T47D (cell line): ENCODE measurements at regions not wholly inside any gene's neighbourhood (a gene's known extent, or its start where the extent isn't known, plus 50 kb on each side); places are given as distances from the start of the nearest gene placed in this dataset.
A peak's percentile ranks its signal among the peaks of the same experiment; 100 is the strongest.
"Not testable (repeated sequence)": the region's sequence is repeated elsewhere in the genome, so short reads cannot be mapped to it uniquely, and the experiment has no call there.

Experiments used
- DNase-seq, 2 experiments: peaks; one replicate each; pipeline versions ENCODE4 v3.0.0 to v3.0.0-alpha.2; 2011 to 2012; ENCODE audit warnings: low read depth in 1 of 2, low spot score in 1 of 2
- JUND ChIP-seq: IDR thresholded peaks from 2 replicates; pipeline ENCODE4 v1.6.1; 2012; ENCODE audit warnings: low read depth
- in situ Hi-C: cut with HindIII; loops from 2 replicates; pipeline ENCODE4 v1.10.0; 2016; ENCODE audit warnings: low sequenced_read_pairs, low pct_unique_long_range_greater_than_20kb

DNA sequence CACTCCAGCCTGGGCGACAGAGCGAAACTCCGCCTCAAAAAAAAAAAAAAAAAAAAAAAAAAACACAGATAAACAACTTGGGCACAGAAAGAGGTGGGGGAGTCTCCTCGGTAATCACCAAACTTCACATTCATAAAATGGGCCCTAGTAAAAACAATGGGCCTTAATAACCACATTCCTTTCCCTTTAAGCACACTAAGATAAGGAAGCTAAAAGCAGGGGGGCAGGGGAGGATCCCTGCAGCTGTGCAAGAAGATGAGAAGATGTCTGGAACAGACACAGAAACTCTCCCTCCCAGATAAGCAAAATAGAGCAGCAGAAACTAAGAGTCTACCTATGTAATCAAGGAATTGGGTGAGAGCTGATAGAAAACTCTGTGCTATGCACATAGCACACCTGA, 111.2 kb upstream of the FAM174A start:
- TF ChIP-seq JUND = no peak
- in situ Hi-C loops = no loop called here
- no peak for DNase-seq

DNA sequence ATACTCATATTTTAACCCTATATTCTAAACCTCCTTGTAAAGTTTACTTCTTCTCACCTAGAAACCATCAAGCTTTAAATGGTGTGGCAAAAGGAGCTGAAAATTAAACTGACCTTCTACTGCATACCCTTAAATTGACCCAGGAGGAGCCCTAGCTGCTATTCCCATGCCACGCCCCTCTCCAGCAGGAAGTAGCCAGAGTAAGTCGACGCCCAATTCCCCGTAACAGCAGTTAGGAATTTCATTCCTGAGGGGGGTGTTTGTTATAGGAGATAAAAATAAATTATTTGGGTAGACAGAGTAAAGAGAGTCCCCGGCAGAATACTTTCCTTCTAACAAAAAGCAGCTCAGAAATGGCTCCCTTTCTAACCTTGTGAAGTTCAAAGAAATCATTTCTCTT, 111.8 kb upstream of the FAM174A start:
- TF ChIP-seq JUND = no peak
- in situ Hi-C loops = no loop called here
- no peak for DNase-seq

DNA sequence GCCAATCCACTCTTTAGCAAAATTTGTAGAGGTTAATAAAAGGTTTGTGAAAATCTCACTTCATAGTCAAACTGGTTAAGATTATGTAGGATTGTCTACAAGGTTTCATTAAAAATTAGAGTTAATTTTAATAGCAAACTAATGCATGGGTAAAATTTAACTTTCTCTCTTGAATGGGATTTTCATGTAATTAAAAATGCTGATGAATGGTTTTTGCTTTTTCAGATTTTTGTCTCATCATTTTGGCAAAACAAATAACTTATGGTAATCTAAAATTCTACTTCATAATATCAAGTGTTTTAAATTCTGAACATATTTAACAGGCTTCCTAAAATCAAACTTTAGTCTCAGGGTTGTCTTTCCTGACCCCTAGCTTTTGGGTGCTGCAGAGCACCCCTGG, 113.8 kb upstream of the FAM174A start:
- no peak for DNase-seq
- in situ Hi-C loops = no loop called here

DNA sequence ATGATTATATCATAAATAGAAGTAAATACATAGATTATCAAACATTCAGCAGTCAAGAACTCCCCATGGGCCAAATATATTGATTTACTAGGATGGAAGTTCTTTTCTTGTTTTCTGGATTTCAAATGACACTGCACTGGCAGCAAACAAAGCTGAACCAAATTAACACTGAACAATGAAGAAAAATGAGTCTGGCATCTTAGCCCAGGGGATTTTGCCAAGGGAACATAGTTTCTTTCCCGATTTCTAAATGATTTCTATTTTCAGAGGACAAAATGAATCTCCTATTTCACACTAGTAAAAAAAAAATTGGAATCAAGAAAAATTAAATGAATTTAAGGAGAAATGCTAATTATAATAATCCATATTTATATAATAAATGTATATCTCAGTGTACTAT, 116.9 kb upstream of the FAM174A start:
- TF ChIP-seq JUND = no peak
- in situ Hi-C loops = no loop called here
- DNase-seq = no peak

More for the DNA sequence above, 113.8 kb upstream of the FAM174A start:
- TF ChIP-seq JUND = no peak

DNA sequence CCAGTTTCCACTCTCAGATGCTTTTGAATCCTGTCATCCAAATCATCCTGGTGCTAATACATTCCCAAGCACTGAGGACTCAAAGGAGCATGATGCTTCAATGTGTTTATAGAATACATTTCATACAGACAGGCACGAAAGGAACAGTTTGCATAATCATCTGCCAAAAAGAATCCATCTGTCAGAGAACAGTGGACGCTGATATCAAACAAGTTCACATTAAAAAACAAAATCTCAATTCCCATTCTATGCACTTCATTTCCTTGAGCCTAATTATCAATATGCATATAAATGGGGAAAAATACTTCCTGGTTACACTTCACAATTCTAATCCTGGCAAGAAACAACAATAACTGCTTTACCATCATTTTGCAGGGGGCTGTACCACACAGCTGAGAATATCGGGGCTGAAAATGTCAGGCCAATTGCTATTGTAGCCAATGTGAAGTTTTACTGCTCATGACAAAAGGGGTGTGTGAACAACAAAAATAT, 125.5 kb upstream of the FAM174A start:
- in situ Hi-C loops = no loop called here
- DNase-seq = no peak
- no peak for TF ChIP-seq JUND

DNA sequence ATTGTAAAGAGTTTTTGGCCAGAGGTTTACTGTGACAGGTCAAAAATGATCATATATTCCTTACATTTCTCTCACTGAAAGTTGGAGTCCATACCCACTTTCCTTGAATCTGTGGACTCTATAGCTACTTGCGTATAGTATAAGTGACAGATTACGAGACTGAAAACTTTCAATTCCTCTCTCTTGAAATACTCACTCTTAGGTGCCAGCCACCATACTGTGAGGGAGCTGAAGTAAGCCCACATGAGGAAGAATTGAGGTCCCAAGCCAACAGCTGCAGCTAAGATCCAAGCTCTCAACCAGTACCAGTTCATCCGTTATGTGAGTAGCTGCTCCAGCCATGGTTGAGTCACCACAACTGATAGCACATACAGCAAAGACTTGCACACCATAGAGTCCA, 128.1 kb upstream of the FAM174A start:
- in situ Hi-C loops = no loop called here
- no peak for DNase-seq
- TF ChIP-seq JUND = no peak

DNA sequence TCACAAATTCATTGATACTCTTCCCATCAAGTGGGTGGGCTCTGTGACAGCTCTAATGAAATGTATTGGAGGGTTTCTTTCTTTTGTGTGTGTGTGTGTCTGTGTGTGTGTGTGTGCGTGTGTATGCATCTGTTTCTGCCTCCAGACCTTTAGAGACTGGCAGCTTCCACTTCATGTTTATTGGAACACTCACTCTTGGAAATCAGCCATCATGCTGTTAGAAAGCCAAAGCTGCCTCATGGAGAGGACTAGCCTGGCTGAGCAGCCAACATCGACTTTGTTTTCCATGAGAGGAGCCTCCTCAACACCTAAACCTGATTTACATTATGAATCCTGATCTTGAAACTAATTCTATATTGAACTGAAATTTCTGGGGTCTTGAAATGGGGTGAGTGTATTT, 128.5 kb upstream of the FAM174A start:
- in situ Hi-C loops = no loop called here
- no peak for TF ChIP-seq JUND
- DNase-seq = no peak

DNA sequence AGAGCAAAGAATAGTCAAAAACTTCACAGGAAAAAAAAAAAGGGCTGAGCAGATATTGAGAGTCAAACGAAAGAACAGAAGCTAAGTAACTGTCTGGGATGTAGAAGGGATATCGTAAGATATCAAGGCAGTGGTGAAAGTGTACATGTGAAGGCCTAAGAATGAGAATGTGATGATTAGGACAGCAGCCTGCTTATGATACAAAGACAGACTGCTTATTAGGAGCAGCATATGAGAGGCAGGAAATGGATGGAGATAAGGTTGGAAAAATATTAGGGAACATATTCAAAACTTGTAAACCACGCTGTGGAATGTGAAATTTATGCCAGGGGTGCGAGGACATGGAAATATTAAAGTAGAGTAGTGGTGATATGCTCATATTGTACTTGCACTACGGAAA, 133.1 kb upstream of the FAM174A start:
- in situ Hi-C loops = no loop called here
- no peak for DNase-seq
- TF ChIP-seq JUND = no peak

DNA sequence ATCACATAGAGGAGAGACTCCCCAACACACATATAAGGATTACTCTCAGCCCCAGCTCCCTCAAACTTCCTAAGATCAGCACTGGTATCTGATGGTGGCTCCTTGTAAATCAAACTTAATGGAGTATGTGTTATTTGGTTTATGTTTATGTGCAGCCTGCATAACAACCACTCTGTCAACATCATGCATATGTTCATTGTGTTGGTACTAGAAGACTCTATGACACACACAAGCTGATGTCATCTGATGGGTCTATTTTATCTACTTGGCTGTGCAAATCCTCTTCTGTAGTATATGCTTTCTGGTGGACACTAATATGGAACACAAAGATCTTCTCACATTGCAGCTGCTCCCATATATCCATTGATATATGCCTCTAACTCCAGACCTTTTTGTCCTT, 134.0 kb upstream of the FAM174A start:
- in situ Hi-C loops = no loop called here
- peak in 1 of 2 experiments; percentile 22 for DNase-seq
- TF ChIP-seq JUND = no peak

DNA sequence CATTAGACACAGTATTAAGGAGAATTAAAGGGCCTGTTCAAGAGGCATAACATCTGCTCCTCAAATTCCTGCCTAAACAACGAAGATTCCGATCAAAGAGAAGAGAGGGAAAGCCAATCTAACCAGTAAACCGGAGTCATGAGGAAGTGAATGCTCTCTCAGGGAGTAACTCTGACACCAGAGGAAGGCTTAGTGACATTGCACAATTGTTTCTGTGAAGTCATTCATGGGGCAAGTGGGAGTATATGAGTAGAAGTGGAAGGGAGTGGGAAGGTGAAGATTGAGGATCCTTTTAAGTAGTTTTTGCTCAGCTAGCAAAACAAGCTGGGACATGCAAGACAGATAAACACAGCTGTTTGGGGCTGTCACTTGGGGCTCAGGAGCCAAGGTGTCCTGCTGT, 136.4 kb upstream of the FAM174A start:
- DNase-seq = peak in 1 of 2 experiments; percentile 26
- in situ Hi-C loops = not testable (repeated sequence)

DNA sequence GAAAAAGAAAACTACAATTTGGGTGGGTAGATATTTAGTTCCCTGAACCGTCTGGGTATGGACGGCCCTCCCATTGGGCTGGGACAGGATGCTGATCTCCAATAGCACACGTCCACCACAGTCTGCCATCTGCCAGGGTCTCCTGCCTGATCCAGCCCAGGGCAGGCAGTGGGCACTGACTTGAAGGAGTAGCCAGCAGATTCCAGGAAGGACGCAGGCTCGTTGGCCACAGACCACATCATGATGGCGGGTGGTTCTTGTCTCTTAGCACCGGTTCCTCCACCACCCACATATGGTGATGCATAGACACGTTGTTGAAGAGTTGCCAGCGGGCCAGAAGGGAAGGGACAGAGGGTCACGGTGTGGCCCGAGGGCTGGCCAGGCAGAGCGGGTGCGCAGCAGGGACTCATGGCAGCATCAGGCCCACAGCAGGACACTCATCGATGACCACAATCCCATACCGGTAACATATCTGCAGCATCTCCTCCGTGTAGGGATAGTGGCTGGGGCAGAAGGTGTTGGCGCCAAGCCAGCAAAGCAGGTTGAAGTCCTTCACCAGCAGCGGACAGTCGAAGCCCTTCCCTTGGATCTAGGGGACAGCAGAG, 155.8 kb upstream of the FAM174A start:
- DNase-seq, in situ Hi-C loops: not testable (repeated sequence)

DNA sequence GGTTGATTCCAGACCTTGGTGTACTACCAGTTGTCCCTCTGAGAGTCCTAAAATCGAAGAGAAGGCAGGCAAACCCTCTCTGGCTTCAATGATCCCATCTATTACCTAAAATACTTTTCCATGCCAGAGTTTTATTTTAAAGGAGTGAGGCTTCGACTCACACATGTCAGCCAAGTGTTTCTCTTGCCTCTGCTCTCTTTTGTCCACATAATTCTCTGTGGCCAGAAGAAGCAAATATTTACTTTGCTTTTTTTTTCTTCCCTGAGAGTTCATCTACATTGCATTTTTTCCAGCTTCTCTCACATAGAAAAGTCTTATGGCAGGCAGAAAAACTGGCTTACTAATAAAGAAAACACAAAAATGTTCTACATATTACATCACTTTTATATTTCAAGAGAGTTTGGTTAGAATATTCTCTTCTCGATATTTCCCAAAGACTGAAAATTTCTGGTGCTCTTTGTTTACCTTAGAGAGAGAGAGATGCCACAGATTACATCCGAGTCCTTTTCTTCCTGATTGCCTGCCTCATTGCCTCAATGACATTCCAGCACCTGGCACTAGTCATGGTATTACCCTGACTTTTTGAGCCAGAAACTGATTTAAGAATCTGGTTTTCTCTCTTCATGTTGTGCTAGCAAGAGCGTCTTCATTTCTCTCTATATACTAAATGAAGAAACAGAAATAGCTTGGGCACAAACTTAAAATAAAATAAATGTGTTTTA, 170.3 kb upstream of the FAM174A start:
- in situ Hi-C loops = not testable (repeated sequence)
- peak in 1 of 2 experiments; percentile 61 for DNase-seq

DNA sequence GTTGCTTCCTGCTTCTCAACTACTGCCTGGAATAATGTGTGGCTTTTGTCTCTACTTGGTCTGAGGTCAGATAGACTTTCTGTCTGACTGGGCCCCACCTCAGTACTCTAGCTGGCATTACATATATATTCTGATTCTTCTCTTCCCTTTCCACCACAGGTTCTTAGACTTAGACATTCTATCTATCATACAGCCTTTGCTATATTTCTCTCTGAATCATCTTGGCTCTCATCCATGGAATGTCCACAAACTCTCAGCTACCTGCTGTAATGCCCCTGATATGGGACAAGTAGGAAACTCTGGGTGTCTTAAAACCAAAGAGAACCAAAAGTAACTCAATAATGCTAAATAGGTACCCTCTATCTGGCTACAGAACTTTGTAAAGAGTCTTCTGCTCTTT, 170.8 kb upstream of the FAM174A start:
- in situ Hi-C loops, DNase-seq: not testable (repeated sequence)

DNA sequence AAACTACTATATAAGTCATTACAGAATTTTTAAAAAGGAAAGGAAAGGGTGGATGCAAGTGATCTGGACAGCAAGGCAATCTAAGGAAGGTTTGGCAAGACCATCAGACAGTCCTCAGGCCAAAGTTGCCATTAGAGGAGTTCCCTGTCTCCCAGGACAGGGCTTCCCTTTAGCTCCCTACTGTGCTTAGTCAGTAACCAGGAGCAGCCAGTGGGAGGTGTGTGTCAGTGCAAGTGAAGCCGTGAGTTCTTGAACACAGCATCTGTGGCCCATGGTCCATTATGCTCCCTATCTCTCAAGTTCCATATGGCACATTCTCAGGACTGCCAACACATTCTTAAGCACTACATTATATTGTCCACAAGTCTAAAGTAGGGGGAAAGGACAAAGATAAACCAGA, 175.2 kb upstream of the FAM174A start:
- in situ Hi-C loops = not testable (repeated sequence)

DNA sequence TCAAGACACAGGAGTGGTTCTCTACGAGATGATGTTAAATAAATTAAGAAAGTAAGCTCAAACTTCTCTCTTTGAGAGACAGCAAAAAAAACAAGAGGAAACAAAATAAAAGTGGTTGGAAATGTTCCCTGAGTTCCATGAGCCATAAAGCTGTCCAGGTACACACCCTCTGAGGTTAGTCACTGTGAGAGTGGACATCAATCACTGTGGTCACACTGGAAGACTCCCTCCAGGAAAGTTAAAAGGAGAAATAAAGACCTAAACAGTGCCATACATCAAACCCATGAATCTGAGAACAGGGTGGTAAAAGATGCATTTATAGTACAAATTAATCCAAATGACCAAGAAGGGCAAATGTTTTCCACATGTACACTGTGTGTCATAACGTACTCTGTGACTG, 188.9 kb upstream of the FAM174A start:
- in situ Hi-C loops, DNase-seq: not testable (repeated sequence)

More for the DNA sequence above, 175.2 kb upstream of the FAM174A start:
- not testable (repeated sequence) for DNase-seq

DNA sequence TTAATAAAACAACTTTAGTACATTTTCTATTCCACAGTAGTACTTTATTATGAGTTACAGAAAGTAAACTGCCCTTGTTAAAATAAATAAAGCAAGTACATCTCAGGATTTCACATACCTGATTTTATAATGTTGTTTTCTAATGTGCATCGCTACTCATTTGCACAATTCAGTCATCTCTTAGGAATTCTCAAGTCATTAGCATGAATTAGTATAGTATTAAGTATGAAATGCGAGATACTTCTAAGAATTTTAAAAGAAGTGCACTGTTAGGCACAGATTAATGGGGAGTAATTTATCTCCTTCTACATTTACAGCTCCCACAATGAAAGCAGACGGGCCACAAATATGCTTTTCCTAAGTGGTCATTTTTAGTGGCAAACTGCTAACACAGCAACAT, 193.7 kb upstream of the FAM174A start:
- in situ Hi-C loops, DNase-seq: not testable (repeated sequence)
